ENCODE measurements at regions not wholly inside any gene's neighbourhood (a gene's known extent, or its start where the extent isn't known, plus 50 kb on each side); places are given as distances from the start of the nearest gene placed in this dataset.

- TF ChIP-seq CTCF (IDR thresholded peaks at IDR 0.05) (no peak), POLR2A (IDR thresholded peaks at IDR 0.05) (no peak)
Measured at GRCh38 chr14:51401272-51401671, 161.2 kb downstream of the TMX1 start.

Data from adrenal gland (tissue), 5 donors.